ENCODE measurements at regions not wholly inside any gene's neighbourhood (a gene's known extent, or its start where the extent isn't known, plus 50 kb on each side); places are given as distances from the start of the nearest gene placed in this dataset.

GRCh38 chr6:3578981-3579380 is 122.1 kb upstream of the SLC22A23 start:
- no peak for TF ChIP-seq CTCF (IDR thresholded peaks at IDR 0.05)
- TF ChIP-seq POLR2AphosphoS5 (IDR thresholded peaks at IDR 0.05; ENCODE audit: insufficient read depth in 1 of 2, low read depth in 1 of 2), result no peak
- TF ChIP-seq POLR2A (IDR thresholded peaks at IDR 0.05), result no peak
